HepG2 (cell line): ENCODE measurements at regions not wholly inside any gene's neighbourhood (a gene's known extent, or its start where the extent isn't known, plus 50 kb on each side); places are given as distances from the start of the nearest gene placed in this dataset.

Source experiments
- LCORL ChIP-seq, 2 experiments: fragments of 450-650 bp in 1 of 2; sonication (generic) in 1 of 2; formaldehyde crosslinking in 1 of 2; IDR thresholded peaks; 2 replicates each; pipeline versions ENCODE4 v1.5.0 to v1.6.1; 2017 to 2020; ENCODE audit warnings: antibody characterized with exemption in 1 of 2, missing genetic modification reagents in 1 of 2
- SMAD9 ChIP-seq: sonication (generic); formaldehyde crosslinking; IDR thresholded peaks from 2 replicates; pipeline ENCODE4 v1.5.1; 2020; ENCODE audit warnings: mild to moderate bottlenecking, missing genetic modification reagents
- ZBTB39 ChIP-seq: sonication (generic); formaldehyde crosslinking; IDR thresholded peaks from 2 replicates; pipeline ENCODE4 v1.5.0; 2020; ENCODE audit warnings: missing genetic modification reagents

DNA sequence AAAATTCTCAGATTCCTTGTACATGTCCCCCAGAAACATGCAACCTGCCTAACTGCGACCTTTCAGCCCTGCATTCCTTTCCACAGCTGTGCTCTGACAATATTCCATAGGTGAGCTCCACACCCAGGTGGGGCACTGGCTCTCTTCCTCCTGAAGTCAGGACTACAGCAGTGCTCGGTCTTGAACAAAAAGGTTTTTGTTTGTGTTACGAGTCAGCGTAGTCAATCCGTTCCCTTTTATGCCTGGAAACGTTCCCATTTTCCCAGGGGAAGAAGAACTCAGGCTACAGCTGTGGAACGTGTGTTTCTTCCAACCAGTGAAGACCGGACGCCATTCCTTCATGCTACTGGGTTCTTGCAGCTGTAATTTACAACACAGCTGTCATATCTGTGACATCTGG lies 52.4 kb upstream of the PFKP start:
- TF ChIP-seq SMAD9 (CRISPR knock-in tag): no peak
- no peak for TF ChIP-seq LCORL (IDR thresholded peaks at IDR 0.05)
- no peak for TF ChIP-seq LCORL (CRISPR knock-in tag; IDR thresholded peaks at IDR 0.05)
- no peak for TF ChIP-seq ZBTB39 (CRISPR knock-in tag)
